ENCODE measurements at regions not wholly inside any gene's neighbourhood (a gene's known extent, or its start where the extent isn't known, plus 50 kb on each side); places are given as distances from the start of the nearest gene placed in this dataset.

DNA sequence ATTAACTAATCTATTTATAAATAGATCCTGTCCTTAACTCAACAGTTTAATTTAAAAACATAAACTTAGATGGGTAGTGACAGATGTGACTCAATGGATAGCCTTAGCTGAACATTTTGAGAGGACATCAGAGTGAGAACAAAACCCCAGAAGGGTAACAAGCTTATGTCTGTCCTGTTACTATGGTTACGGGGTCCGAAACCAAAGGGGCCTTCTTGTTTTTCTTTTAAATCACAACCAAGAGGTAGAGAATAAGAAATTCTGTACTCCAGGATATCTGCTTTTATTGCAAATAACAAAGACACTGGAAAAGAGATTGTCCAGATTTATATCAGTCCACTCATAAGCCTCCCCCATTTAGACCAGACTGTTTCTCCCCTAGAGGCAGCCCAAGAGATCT is 612.1 kb downstream of the MTRR start:
- TF ChIP-seq, protein P1, sequence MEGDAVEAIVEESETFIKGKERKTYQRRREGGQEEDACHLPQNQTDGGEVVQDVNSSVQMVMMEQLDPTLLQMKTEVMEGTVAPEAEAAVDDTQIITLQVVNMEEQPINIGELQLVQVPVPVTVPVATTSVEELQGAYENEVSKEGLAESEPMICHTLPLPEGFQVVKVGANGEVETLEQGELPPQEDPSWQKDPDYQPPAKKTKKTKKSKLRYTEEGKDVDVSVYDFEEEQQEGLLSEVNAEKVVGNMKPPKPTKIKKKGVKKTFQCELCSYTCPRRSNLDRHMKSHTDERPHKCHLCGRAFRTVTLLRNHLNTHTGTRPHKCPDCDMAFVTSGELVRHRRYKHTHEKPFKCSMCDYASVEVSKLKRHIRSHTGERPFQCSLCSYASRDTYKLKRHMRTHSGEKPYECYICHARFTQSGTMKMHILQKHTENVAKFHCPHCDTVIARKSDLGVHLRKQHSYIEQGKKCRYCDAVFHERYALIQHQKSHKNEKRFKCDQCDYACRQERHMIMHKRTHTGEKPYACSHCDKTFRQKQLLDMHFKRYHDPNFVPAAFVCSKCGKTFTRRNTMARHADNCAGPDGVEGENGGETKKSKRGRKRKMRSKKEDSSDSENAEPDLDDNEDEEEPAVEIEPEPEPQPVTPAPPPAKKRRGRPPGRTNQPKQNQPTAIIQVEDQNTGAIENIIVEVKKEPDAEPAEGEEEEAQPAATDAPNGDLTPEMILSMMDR (conservative IDR thresholded peaks at IDR 0.05; ENCODE audit: control insufficient read depth, insufficient read depth, low read depth, low read length): no peak
- no peak overlapping the region for H3K4me3 ChIP-seq (ENCODE audit: control insufficient read depth, low read depth, low read length)
- no peak for DNase-seq (ENCODE audit: low read depth)

DNA sequence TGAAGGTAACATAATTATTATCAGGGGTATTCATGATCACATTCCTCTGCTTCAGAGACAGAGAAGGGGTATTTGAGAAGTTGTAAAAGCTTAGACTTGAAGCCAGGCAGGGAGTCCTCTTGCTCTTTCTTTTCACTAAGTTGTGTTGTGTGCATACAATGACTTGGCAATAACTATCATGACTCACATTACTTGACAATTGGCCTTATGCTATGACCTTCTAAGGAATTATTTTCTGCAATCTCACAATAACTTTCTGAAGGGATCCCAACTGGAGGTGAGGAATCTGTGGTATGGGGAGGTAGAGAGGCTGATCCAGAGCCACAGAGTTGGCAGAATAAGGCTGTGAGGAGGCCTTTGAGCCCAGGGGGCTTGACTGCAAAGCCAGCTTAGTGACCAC is 622.3 kb downstream of the MTRR start:
- TF ChIP-seq, protein P1 (conservative IDR thresholded peaks at IDR 0.05; ENCODE audit: control insufficient read depth, insufficient read depth, low read depth, low read length): no peak
- no peak overlapping the region for H3K4me3 ChIP-seq (ENCODE audit: control insufficient read depth, low read depth, low read length)
- no peak for DNase-seq (ENCODE audit: low read depth)

DNA sequence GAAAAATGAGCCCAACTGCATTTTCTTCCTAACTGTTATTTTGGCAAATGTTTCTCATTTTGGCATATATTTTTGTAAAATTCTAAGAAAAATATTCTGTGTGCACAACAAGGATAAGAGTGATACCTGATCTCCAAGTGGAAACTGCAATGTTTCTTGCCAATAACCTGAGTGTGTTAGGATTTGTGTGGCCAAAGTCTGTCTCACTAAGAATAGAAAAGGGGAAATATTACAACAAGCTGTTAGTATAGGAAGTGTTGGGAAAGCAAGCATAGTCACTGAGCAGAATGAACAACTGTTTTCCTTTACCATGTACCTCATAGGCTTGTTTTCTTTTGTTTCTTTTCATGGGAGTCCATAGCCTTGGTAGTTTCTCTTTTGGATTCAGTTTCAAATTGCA is 624.2 kb downstream of the MTRR start:
- TF ChIP-seq, protein P1 (conservative IDR thresholded peaks at IDR 0.05; ENCODE audit: control insufficient read depth, insufficient read depth, low read depth, low read length): no peak
- no peak overlapping the region for H3K4me3 ChIP-seq (ENCODE audit: control insufficient read depth, low read depth, low read length)
- DNase-seq (ENCODE audit: low read depth): no peak

DNA sequence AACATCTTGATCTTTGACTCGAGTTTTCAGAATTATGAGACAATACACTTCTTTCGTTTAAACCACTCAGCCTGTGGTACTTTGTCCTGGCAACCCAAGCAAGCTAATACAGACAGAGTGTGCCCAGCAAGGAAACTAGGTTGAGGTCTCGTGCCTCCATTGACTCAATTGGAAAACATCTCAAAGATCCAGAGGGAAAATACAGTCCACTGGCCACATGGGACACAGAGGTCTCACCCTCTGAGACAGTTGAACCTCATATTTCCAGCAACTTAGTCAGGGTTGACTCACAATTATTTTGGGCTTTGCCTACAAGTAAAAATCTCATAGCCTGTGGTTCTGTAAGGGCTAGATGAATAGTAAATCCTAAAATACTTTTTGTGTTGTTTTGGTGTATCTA is 631.5 kb downstream of the MTRR start:
- TF ChIP-seq, protein P1 (conservative IDR thresholded peaks at IDR 0.05; ENCODE audit: control insufficient read depth, insufficient read depth, low read depth, low read length): no peak
- H3K4me3 ChIP-seq (ENCODE audit: control insufficient read depth, low read depth, low read length): no peak overlapping the region
- peak; percentile 25 for DNase-seq (ENCODE audit: low read depth)

DNA sequence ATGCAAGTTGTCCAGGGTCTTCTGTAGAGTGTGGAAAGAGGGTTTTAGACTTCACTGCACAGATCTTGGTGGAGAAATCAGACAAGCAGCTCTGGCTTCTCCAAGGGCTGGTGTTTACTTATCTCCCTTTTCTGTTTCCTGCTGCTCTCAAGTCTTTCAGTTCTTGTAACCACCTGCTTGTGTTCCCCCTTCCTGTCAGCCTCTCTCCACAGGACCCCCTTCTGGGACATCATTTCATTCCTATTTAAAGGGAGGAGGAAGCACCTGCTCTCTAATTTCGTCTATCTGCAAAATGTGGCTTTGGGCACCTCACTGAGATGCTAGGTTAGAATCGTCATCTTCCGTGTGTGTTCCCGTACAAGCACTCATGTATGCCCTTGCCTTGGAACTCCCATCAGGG is 636.2 kb downstream of the MTRR start:
- H3K4me3 ChIP-seq (ENCODE audit: control insufficient read depth, low read depth, low read length): no peak overlapping the region
- no peak for DNase-seq (ENCODE audit: low read depth)
- TF ChIP-seq, protein P1 (conservative IDR thresholded peaks at IDR 0.05; ENCODE audit: control insufficient read depth, insufficient read depth, low read depth, low read length): no peak

DNA sequence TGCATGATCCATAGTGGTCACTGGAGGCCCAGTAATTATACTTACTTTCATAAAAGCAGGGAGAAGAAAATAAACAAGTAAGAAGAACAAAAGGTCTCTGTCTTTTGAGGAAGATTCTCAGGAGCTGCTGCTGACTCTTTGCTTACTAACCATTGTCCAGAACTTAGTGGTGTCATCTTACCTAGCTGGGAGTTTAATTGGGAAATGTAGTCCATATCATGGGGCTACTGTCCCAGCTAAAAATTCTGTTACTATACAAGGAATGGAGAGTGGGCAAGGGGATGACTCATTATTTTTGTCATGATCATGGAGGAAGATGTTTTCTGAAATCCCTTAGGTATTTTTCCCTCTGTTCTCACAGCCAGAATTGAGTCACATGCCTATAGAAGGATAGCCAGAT is 639.3 kb downstream of the MTRR start:
- no peak overlapping the region for H3K4me3 ChIP-seq (ENCODE audit: control insufficient read depth, low read depth, low read length)
- TF ChIP-seq, protein P1 (conservative IDR thresholded peaks at IDR 0.05; ENCODE audit: control insufficient read depth, insufficient read depth, low read depth, low read length): no peak
- peak; percentile 25 for DNase-seq (ENCODE audit: low read depth)

DNA sequence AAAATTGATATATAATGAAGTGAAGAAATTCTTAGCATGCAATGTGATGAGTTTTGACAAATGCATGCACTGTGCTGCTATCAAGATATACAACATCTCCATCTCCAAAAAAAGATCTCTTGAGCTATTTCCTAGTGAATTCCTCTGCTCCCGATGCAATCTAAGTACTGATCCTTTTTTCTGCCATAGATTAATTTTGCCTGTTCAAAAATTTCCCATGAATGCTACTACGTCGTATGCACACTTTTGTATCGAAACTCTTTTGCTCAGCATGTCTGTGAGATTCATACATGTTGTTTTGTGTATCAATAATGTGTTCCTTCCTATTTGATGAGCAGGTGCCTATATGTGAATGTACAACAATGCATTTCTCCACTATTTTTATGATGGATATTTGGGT is 647.4 kb downstream of the MTRR start:
- DNase-seq (ENCODE audit: low read depth): no peak
- H3K4me3 ChIP-seq (ENCODE audit: control insufficient read depth, low read depth, low read length): no peak overlapping the region
- TF ChIP-seq, protein P1 (conservative IDR thresholded peaks at IDR 0.05; ENCODE audit: control insufficient read depth, insufficient read depth, low read depth, low read length): no peak

Data from fibroblast of mammary gland (primary cell).